Omental fat pad (tissue), 3 donors: ENCODE measurements at regions not wholly inside any gene's neighbourhood (a gene's known extent, or its start where the extent isn't known, plus 50 kb on each side); places are given as distances from the start of the nearest gene placed in this dataset.

Experiments used
- ATAC-seq: fragments of 150-250 bp; one replicate; pipeline ENCODE4 v1.9.1; 2016; ENCODE audit warnings: mild to moderate bottlenecking, moderate library complexity; ENCODE audit not compliant: low FRiP score
- DNase-seq: peaks from one replicate; pipeline ENCODE4 v3.0.0-alpha.2; 2019; ENCODE audit warnings: low spot score
- TF ChIP-seq, protein P1 (sequence below), 3 donors: fragments of 450-650 bp; IDR thresholded peaks; one replicate each; pipeline ENCODE4 v1.5.1; 2016 to 2017; ENCODE audit warnings: antibody characterized with exemption in 3 of 3, mild to moderate bottlenecking in 3 of 3, moderate library complexity in 2 of 3

DNA sequence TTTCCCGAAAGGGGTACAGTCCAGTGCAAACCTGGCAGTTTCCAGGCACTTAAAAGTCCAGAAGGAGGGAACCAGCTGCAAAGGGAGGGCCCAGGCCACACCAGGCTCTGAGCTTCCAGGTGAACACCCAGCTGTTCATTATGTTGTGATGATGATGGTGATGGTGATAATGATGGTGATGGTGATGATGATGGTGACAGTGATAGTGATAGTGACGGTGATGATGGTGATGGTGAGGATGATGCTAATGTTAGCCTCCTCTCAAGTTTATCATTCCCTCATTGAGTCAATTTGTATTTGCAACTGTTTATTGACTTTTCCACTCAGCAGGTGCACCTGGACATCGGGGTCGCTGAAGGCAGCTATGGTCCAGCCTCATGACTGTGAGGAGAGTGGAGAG lies 199.4 kb upstream of the ID2 start:
- no peak for DNase-seq
- TF ChIP-seq, protein P1, sequence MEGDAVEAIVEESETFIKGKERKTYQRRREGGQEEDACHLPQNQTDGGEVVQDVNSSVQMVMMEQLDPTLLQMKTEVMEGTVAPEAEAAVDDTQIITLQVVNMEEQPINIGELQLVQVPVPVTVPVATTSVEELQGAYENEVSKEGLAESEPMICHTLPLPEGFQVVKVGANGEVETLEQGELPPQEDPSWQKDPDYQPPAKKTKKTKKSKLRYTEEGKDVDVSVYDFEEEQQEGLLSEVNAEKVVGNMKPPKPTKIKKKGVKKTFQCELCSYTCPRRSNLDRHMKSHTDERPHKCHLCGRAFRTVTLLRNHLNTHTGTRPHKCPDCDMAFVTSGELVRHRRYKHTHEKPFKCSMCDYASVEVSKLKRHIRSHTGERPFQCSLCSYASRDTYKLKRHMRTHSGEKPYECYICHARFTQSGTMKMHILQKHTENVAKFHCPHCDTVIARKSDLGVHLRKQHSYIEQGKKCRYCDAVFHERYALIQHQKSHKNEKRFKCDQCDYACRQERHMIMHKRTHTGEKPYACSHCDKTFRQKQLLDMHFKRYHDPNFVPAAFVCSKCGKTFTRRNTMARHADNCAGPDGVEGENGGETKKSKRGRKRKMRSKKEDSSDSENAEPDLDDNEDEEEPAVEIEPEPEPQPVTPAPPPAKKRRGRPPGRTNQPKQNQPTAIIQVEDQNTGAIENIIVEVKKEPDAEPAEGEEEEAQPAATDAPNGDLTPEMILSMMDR (IDR thresholded peaks at IDR 0.05), result no peak

DNA sequence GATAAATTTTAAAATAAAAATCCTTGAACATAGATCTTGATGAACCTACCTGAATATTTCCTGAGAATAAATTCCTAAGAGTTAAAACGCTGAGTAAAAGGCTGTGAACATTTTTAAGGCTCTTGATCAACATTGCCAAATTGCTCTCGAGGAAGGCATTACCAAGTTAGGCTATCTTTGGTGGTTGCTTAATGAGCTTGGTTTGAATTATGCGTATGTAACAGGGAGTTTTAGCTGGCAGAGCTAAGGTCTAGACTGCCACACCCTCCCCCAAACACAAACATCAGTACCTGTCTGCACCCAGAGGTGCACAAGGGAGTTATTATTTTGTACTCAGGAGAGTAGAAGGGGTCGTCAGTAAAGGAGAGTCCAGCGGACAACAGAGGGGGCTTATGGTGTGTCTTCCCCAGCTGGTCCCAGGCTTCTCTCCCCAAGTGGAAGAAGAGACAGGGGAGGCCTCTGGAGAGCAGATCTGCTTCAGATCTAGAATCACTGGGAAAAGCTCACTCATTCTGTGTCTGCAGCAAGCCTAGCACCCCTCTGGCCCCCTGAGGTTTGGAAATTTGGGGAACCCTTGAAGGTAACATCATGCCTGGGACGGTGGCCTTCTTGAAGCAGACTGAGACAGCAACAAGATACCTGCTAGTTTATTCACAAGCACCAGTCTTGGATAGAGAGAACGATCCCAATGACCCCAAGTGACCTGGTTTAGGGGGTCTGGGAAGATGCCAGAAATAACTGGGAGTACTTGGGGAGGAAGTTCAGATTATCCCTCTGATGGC lies 197.2 kb upstream of the ID2 start:
- no peak for ATAC-seq
- no peak for DNase-seq
- TF ChIP-seq, protein P1 (IDR thresholded peaks at IDR 0.05), result no peak

More for the DNA sequence above, 199.4 kb upstream of the ID2 start:
- no peak for ATAC-seq

DNA sequence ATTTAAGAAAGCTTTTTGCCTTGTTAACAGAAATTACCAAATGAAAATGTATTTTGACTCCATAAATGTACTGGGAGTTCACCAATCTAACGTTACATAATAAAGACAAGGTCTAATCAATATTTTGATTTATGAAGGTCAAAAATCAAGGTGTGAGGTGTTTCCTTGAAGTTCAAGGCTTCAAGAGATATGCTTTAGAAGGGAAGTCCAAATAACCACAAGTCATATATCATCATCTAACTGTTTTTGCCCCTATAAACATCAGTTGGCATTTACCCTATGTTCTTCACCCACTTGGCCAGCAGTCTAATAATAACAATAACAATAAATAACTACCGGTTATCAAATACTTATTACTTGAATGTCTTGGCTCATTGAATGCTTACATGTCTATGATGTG lies 196.1 kb upstream of the ID2 start:
- ATAC-seq (no peak), DNase-seq (no peak)
- TF ChIP-seq, protein P1 (IDR thresholded peaks at IDR 0.05), result no peak

DNA sequence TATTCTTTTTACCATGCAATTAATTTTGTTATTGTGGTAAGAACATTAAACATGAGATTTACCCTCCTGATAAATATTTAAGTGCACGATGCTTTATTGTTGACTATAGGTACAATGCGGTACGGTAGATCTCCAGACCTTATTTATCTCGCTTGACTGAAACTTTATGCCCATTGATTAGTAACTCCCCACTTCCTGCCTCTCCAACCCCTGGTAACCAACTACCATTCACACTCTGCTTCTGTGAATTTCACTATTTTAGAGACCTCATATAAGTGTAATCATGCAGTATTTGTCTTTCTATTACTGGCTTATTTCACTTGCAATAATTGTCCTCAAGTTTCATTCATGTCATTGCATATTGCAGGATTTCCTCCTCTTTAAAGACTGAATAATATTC lies 195.7 kb upstream of the ID2 start:
- DNase-seq (no peak), ATAC-seq (no peak)

DNA sequence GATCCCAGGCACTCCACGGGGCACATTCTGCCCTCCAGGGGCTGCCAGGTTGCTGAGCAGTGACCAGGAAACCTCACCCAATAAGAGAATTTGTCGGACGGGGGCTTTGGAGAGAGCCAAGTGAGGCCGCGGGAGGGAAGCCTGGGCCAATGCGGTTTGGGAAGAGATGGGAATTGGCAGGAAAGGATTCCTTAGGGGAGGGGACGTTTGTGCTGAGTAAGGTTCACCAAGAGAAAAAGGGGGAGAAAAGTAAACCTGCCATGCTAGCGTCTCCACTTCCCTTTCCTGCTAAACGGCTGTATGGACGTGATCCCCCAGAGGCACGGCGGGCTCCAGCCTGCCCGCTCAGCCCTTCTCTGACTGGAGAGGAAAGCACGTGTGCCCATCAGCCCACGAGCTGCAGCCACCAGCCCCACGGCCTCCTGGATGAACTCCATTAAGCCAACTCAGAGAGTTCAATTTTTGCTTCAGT lies 194.4 kb upstream of the ID2 start:
- TF ChIP-seq, protein P1 (IDR thresholded peaks at IDR 0.05), result no peak
- DNase-seq, result no peak
- no peak for ATAC-seq

More for the DNA sequence above, 195.7 kb upstream of the ID2 start:
- TF ChIP-seq, protein P1 (IDR thresholded peaks at IDR 0.05), result no peak

DNA sequence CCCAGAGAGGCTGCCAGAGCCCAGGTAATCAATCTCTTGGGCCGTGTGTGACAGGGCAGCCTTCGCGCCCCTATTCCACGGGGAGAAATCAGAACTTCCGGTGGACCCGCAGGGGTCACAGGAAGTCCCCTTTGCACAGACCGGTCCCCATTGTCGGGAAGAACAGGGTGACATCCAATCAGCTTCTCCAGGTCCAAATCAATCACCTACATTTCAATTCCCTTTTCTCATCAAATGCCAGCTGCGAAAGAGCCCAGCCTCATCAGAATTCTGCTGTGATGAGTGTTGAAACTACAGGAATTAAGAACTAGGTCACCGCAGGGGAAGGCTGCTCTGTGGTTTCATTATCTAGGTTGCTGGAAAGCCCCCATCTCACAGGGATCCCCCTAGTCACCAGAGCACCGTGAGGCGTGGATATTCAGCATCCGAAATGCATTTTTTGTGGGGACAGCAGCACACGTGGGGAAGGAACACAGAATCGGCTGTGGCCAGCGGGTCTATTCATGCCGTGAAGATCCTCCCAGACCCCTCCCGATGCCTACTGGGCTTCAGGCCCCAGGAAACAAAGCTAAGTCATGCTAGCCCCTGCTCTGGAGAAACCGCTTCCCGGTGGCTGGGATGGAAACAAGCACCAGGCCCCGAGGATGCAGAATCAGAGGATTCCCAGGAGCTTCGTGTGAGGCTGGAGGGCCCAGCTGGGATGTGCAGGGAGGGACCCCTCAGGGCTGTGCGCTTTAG lies 193.7 kb upstream of the ID2 start:
- DNase-seq, result no peak
- TF ChIP-seq, protein P1 (IDR thresholded peaks at IDR 0.05), result no peak
- ATAC-seq, result no peak
